GM18909 (cell line): ENCODE measurements at regions not wholly inside any gene's neighbourhood (a gene's known extent, or its start where the extent isn't known, plus 50 kb on each side); places are given as distances from the start of the nearest gene placed in this dataset.
"Not testable (repeated sequence)": the region's sequence is repeated elsewhere in the genome, so short reads cannot be mapped to it uniquely, and the experiment has no call there.

Experiments used
- ATAC-seq: cut with Tn5 transposase; IDR thresholded peaks from one replicate; pipeline ENCODE4 v1.9.1; 2021; ENCODE audit warnings: mild to moderate bottlenecking; ENCODE audit not compliant: unreplicated experiment, poor library complexity

- ATAC-seq = no peak
Measured at GRCh38 chr14:22318951-22319350, 270.1 kb downstream of the DAD1 start.

- no peak for ATAC-seq
Measured at GRCh38 chr14:22316473-22316872, 272.6 kb downstream of the DAD1 start.

- no peak for ATAC-seq
Measured at GRCh38 chr14:22315336-22315735, 273.7 kb downstream of the DAD1 start.

GRCh38 chr14:22314183-22314820 lies 274.7 kb downstream of the DAD1 start:
- no peak for ATAC-seq

- ATAC-seq = no peak
Measured at GRCh38 chr14:22313172-22313801, 275.7 kb downstream of the DAD1 start.

GRCh38 chr14:22311636-22312035 lies 277.4 kb downstream of the DAD1 start:
- no peak for ATAC-seq

GRCh38 chr14:22305607-22306006 lies 283.4 kb downstream of the DAD1 start:
- ATAC-seq = no peak

GRCh38 chr14:22304326-22304725 lies 284.7 kb downstream of the DAD1 start:
- no peak for ATAC-seq

GRCh38 chr14:22303589-22304195 lies 285.3 kb downstream of the DAD1 start:
- no peak for ATAC-seq

GRCh38 chr14:22300646-22301045 lies 288.4 kb downstream of the DAD1 start:
- ATAC-seq = no peak

- no peak for ATAC-seq
Measured at GRCh38 chr14:22297376-22297775, 291.6 kb downstream of the DAD1 start.

- no peak for ATAC-seq
Measured at GRCh38 chr14:22296722-22297121, 292.3 kb downstream of the DAD1 start.

- no peak for ATAC-seq
Measured at GRCh38 chr14:22296088-22296487, 292.9 kb downstream of the DAD1 start.

GRCh38 chr14:22291406-22291805 lies 297.6 kb downstream of the DAD1 start:
- ATAC-seq = no peak

GRCh38 chr14:22289570-22289969 lies 299.5 kb downstream of the DAD1 start:
- ATAC-seq = no peak

- ATAC-seq = no peak
Measured at GRCh38 chr14:22285991-22286390, 303.0 kb downstream of the DAD1 start.

GRCh38 chr14:22282949-22283348 lies 306.1 kb downstream of the DAD1 start:
- no peak for ATAC-seq

GRCh38 chr14:22282417-22282816 lies 306.6 kb downstream of the DAD1 start:
- ATAC-seq = peak; percentile 51

- ATAC-seq = not testable (repeated sequence)
Measured at GRCh38 chr14:22281447-22281874, 307.6 kb downstream of the DAD1 start.

- ATAC-seq = no peak
Measured at GRCh38 chr14:22280497-22281316, 308.3 kb downstream of the DAD1 start.
